Limb (tissue), 2 donors: ENCODE measurements at regions not wholly inside any gene's neighbourhood (a gene's known extent, or its start where the extent isn't known, plus 50 kb on each side); places are given as distances from the start of the nearest gene placed in this dataset.
A peak's percentile ranks its signal among the peaks of the same experiment; 100 is the strongest.

Experiments
- DNase-seq, 2 donors: peaks; one replicate each; pipeline ENCODE4 v3.0.0-alpha.2; 2016; ENCODE audit errors: extremely low spot score in 2 of 2

- no peak for DNase-seq
These were observed 84.8 kb upstream of the TNRC6C start for GRCh38 chr17:77873500-77874302.

GRCh38 chr17:77874303-77875050, 84.0 kb upstream of the TNRC6C start:
- DNase-seq = no peak

- DNase-seq = no peak
These were observed 83.3 kb upstream of the TNRC6C start for GRCh38 chr17:77875051-77875780.

- DNase-seq = no peak
These were observed 82.5 kb upstream of the TNRC6C start for GRCh38 chr17:77875881-77876509.

GRCh38 chr17:77877036-77877435, 81.5 kb upstream of the TNRC6C start:
- DNase-seq = no peak

- no peak for DNase-seq
These were observed 80.7 kb upstream of the TNRC6C start for GRCh38 chr17:77877646-77878355.

GRCh38 chr17:77879226-77879895, 79.1 kb upstream of the TNRC6C start:
- DNase-seq = no peak

GRCh38 chr17:77879896-77880280, 78.6 kb upstream of the TNRC6C start:
- no peak for DNase-seq

- DNase-seq = no peak
These were observed 77.6 kb upstream of the TNRC6C start for GRCh38 chr17:77880711-77881450.

- peak in 1 of 2 donors; percentile 72 for DNase-seq
These were observed 77.0 kb upstream of the TNRC6C start for GRCh38 chr17:77881545-77881944.

GRCh38 chr17:77882040-77882439, 76.5 kb upstream of the TNRC6C start:
- no peak for DNase-seq

- no peak for DNase-seq
These were observed 75.9 kb upstream of the TNRC6C start for GRCh38 chr17:77882481-77883212.

- no peak for DNase-seq
These were observed 75.3 kb upstream of the TNRC6C start for GRCh38 chr17:77883213-77883650.

- peak in 1 of 2 donors; percentile 87 for DNase-seq
These were observed 74.5 kb upstream of the TNRC6C start for GRCh38 chr17:77884019-77884418.

- no peak for DNase-seq
These were observed 73.4 kb upstream of the TNRC6C start for GRCh38 chr17:77884967-77885641.

GRCh38 chr17:77885678-77886386, 72.7 kb upstream of the TNRC6C start:
- DNase-seq = no peak

GRCh38 chr17:77886387-77886728, 72.1 kb upstream of the TNRC6C start:
- DNase-seq = no peak

GRCh38 chr17:77887110-77887463, 71.4 kb upstream of the TNRC6C start:
- no peak for DNase-seq
